Sigmoid colon (tissue), 6 donors: ENCODE measurements at regions not wholly inside any gene's neighbourhood (a gene's known extent, or its start where the extent isn't known, plus 50 kb on each side); places are given as distances from the start of the nearest gene placed in this dataset.
A peak's percentile ranks its signal among the peaks of the same experiment; 100 is the strongest.

Experiments used
- DNase-seq: peaks from one replicate; pipeline ENCODE4 v3.0.0-alpha.2; 2019
- H3K27ac ChIP-seq, 4 donors: fragments of 200-600 bp; sonication (generic); one replicate each; pipeline ENCODE4 v1.5.1; 2016 to 2019; ENCODE audit warnings: mild to moderate bottlenecking in 1 of 4
- H3K27me3 ChIP-seq, 3 donors: fragments of 200-600 bp; sonication (generic); one replicate each; pipeline ENCODE4 v1.5.1; 2019; ENCODE audit warnings: mild to moderate bottlenecking in 1 of 3
- H3K36me3 ChIP-seq, 4 donors: fragments of 200-600 bp; sonication (generic); one replicate each; pipeline ENCODE4 v1.5.1; 2016 to 2019
- H3K4me1 ChIP-seq, 4 donors: fragments of 200-600 bp; sonication (generic); one replicate each; pipeline ENCODE4 v1.5.1; 2017 to 2019
- H3K4me3 ChIP-seq, 4 donors: fragments of 200-600 bp; sonication (generic); one replicate each; pipeline ENCODE4 v1.5.1; 2017 to 2019; ENCODE audit warnings: mild to moderate bottlenecking in 2 of 4, moderate library complexity in 1 of 4
- H3K9me3 ChIP-seq, 4 donors: fragments of 200-600 bp in 3 of 4; sonication (generic) in 3 of 4; one replicate each; pipeline versions ENCODE4 v1.5.1 to v1.6.1; 2013 to 2019
- CTCF ChIP-seq, 4 experiments: fragments of 450-650 bp in 3 of 4; fragments of 200-600 bp in 1 of 4; IDR thresholded peaks; one replicate each; pipeline ENCODE4 v1.5.1; 2016 to 2019; ENCODE audit warnings: antibody characterized with exemption in 4 of 4, mild to moderate bottlenecking in 3 of 4, moderate library complexity in 2 of 4
- EP300 ChIP-seq, 4 donors: sonication (generic); formaldehyde crosslinking; IDR thresholded peaks; one replicate each; pipeline ENCODE4 v1.6.1; 2017; ENCODE audit warnings: antibody characterized with exemption in 4 of 4
- POLR2A ChIP-seq, 2 donors: fragments of 450-650 bp; IDR thresholded peaks; one replicate each; pipeline ENCODE4 v1.6.1; 2016; ENCODE audit warnings: antibody characterized with exemption in 2 of 2, mild to moderate bottlenecking in 2 of 2, moderate library complexity in 2 of 2
- POLR2AphosphoS5 ChIP-seq, 4 donors: sonication (generic); formaldehyde crosslinking; IDR thresholded peaks; one replicate each; pipeline ENCODE4 v1.6.1; 2017; ENCODE audit warnings: antibody characterized with exemption in 4 of 4
- WGBS, 2 donors: extraction: QIAGEN DNeasy Blood & Tissue Kit; methylation state at CpG; one replicate each; pipeline ENCODE4 v1.1.7; 2013; 5-methylcytosine and 5-hydroxymethylcytosine counted together
- intact Hi-C: fragments of 100-400 bp; cut with DNase I; formaldehyde crosslinking; loops from one replicate; pipeline ENCODE4 v1.15.1; 2023
- donor health status: healthy with polysubstance abuse.
- donor health status: healthy.

GRCh38 chr5:35483191-35483590, 134.5 kb upstream of the SPEF2 start:
- Histone ChIP-seq H3K9me3 (no peaks in the 10 kb centered on the region), H3K4me1 (peaks cover 0 to 19% (median 13%) of the 10 kb centered on the region in 4 donors), H3K36me3 (no peaks in the 10 kb centered on the region), H3K27ac (peak overlapping the region in 1 of 4 donors; percentile 7), H3K4me3 (no peak overlapping the region), H3K27me3 (no peaks in the 10 kb centered on the region)
- no peak for TF ChIP-seq EP300 (IDR thresholded peaks at IDR 0.05)
- no peak for TF ChIP-seq CTCF (IDR thresholded peaks at IDR 0.05)
- no peak for DNase-seq
- intact Hi-C loops, result no loop called here

- 88 to 90% methylated on average over 5 of the region's 5 CpGs for WGBS, 2 donors
- Histone ChIP-seq H3K4me1 (peaks cover 0 to 12% (median 5%) of the 10 kb centered on the region in 4 donors), H3K36me3 (no peaks in the 10 kb centered on the region), H3K9me3 (no peaks in the 10 kb centered on the region), H3K27me3 (no peaks in the 10 kb centered on the region), H3K4me3 (no peak overlapping the region), H3K27ac (no peak overlapping the region)
- no peak for DNase-seq
- intact Hi-C loops, result no loop called here
- TF ChIP-seq CTCF (IDR thresholded peaks at IDR 0.05) (no peak), POLR2A (IDR thresholded peaks at IDR 0.05) (no peak), POLR2AphosphoS5 (IDR thresholded peaks at IDR 0.05) (no peak), EP300 (IDR thresholded peaks at IDR 0.05) (no peak)
Measured at GRCh38 chr5:35482167-35482755, 135.4 kb upstream of the SPEF2 start.

- H3K9me3 ChIP-seq, result no peaks in the 10 kb centered on the region
- TF ChIP-seq POLR2A (IDR thresholded peaks at IDR 0.05) (no peak), EP300 (IDR thresholded peaks at IDR 0.05) (no peak), CTCF (IDR thresholded peaks at IDR 0.05) (no peak), POLR2AphosphoS5 (IDR thresholded peaks at IDR 0.05) (no peak)
- no peaks in the 10 kb centered on the region for H3K27me3 ChIP-seq
- 44 to 60% methylated on average over 5 of the region's 5 CpGs for WGBS, 2 donors
- intact Hi-C loops, result no loop called here
- peak overlapping the region; percentile 28 to 52 (median 50) for H3K27ac ChIP-seq
- no peak for DNase-seq
- peak overlapping the region in 3 of 4 donors; percentile 21 to 24 (median 21) for H3K4me3 ChIP-seq
- H3K36me3 ChIP-seq, result no peaks in the 10 kb centered on the region
- H3K4me1 ChIP-seq, result peaks cover 0 to 27% (median 4%) of the 10 kb centered on the region in 4 donors
Measured at GRCh38 chr5:35478856-35479682, 138.6 kb upstream of the SPEF2 start.

- TF ChIP-seq POLR2A (IDR thresholded peaks at IDR 0.05), result no peak
- no peak for TF ChIP-seq EP300 (IDR thresholded peaks at IDR 0.05)
- no peak for TF ChIP-seq CTCF (IDR thresholded peaks at IDR 0.05)
- no peak for TF ChIP-seq POLR2AphosphoS5 (IDR thresholded peaks at IDR 0.05)
- intact Hi-C loops, result no loop called here
- peaks cover 0 to 23% (median 4%) of the 10 kb centered on the region in 4 donors for H3K4me1 ChIP-seq
Measured at GRCh38 chr5:35477911-35478310, 139.8 kb upstream of the SPEF2 start.

More at GRCh38 chr5:35477911-35478310, 139.8 kb upstream of the SPEF2 start:
- Histone ChIP-seq H3K27me3 (no peaks in the 10 kb centered on the region), H3K36me3 (no peaks in the 10 kb centered on the region), H3K9me3 (no peaks in the 10 kb centered on the region), H3K4me3 (no peak overlapping the region), H3K27ac (no peak overlapping the region)
- no peak for DNase-seq
